PC-3 (cell line): ENCODE measurements at regions not wholly inside any gene's neighbourhood (a gene's known extent, or its start where the extent isn't known, plus 50 kb on each side); places are given as distances from the start of the nearest gene placed in this dataset.

Source experiments
- EZH2 ChIP-seq: fragments of 300-600 bp; sonication (generic); IDR thresholded peaks from one replicate; pipeline ENCODE4 v1.6.1; 2017; ENCODE audit warnings: antibody characterized with exemption, mild to moderate bottlenecking, low read length; ENCODE audit not compliant: unreplicated experiment
- TF ChIP-seq, protein P1 (sequence below): fragments of 300-600 bp; sonication (generic); conservative IDR thresholded peaks from 2 replicates; pipeline ENCODE4 v1.5.1; 2017; ENCODE audit warnings: antibody characterized with exemption, low read depth, mild to moderate bottlenecking, low read length

DNA sequence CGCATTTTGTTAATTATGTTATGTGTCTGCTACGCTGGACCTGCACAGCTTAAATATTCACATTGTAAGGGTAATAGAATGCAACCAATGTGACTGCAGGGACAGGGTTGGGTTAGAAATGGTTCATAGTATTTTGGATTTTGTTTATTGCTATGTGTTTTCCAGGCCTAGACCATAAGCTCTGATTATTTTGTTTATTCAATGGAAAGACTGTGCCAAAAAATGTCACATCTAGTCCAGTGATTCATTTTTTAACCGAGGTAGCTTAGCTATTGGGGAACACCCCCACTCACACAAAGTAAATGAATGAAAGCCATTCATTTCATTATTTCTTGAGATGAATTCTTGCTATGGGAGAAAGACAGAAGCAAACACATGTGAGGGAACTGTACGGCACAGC is 516.5 kb upstream of the ANKRD30A start:
- TF ChIP-seq, protein P1, sequence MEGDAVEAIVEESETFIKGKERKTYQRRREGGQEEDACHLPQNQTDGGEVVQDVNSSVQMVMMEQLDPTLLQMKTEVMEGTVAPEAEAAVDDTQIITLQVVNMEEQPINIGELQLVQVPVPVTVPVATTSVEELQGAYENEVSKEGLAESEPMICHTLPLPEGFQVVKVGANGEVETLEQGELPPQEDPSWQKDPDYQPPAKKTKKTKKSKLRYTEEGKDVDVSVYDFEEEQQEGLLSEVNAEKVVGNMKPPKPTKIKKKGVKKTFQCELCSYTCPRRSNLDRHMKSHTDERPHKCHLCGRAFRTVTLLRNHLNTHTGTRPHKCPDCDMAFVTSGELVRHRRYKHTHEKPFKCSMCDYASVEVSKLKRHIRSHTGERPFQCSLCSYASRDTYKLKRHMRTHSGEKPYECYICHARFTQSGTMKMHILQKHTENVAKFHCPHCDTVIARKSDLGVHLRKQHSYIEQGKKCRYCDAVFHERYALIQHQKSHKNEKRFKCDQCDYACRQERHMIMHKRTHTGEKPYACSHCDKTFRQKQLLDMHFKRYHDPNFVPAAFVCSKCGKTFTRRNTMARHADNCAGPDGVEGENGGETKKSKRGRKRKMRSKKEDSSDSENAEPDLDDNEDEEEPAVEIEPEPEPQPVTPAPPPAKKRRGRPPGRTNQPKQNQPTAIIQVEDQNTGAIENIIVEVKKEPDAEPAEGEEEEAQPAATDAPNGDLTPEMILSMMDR, result no peak
- no peak for TF ChIP-seq EZH2
